Prostate gland (tissue), 1 donor: ENCODE measurements at regions not wholly inside any gene's neighbourhood (a gene's known extent, or its start where the extent isn't known, plus 50 kb on each side); places are given as distances from the start of the nearest gene placed in this dataset.

ENCODE experiments used
- POLR2A ChIP-seq: fragments of 450-650 bp; IDR thresholded peaks from one replicate; pipeline ENCODE4 v1.6.1; 2016; ENCODE audit warnings: antibody characterized with exemption, mild to moderate bottlenecking
- POLR2AphosphoS5 ChIP-seq: sonication (generic); formaldehyde crosslinking; IDR thresholded peaks from one replicate; pipeline ENCODE4 v1.6.1; 2017; ENCODE audit warnings: antibody characterized with exemption

DNA sequence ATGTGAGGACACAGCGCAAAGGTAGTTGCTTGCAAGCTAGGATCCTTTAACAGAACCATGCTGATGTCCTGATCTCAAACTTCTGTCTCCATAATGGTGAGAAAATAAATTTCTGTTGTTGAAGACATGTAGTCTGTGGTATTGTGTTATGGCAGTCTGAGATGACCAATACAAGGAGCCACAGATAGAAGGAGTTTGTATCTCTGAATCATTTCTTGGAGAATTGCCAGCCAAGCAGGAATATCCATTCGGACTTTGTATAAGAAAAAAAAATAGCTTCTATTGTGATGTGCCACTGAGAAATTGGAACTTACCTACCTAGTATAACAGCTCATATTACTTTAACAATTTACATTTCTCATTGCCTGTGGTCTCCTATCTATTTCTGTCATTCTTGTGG is 447.6 kb upstream of the CA10 start:
- no peak for TF ChIP-seq POLR2A
- TF ChIP-seq POLR2AphosphoS5: no peak
